HFFc6 (cell line): ENCODE measurements at regions not wholly inside any gene's neighbourhood (a gene's known extent, or its start where the extent isn't known, plus 50 kb on each side); places are given as distances from the start of the nearest gene placed in this dataset.

Experiments
- DNase-seq: peaks from one replicate; pipeline ENCODE4 v3.0.0-alpha.2; 2018
- H3K27ac Mint-ChIP-seq: 2 replicates; pipeline ENCODE4 v1.8.0; 2020; ENCODE audit warnings: mild to moderate bottlenecking, mixed read lengths
- H3K27me3 Mint-ChIP-seq: 2 replicates; pipeline ENCODE4 v1.8.0; 2021; ENCODE audit warnings: mild to moderate bottlenecking, moderate library complexity, mixed read lengths; ENCODE audit not compliant: insufficient read depth
- H3K36me3 Mint-ChIP-seq: 2 replicates; pipeline ENCODE4 v1.8.0; 2021; ENCODE audit warnings: low read depth, mixed read lengths
- H3K4me1 Mint-ChIP-seq: 2 replicates; pipeline ENCODE4 v1.8.0; 2020; ENCODE audit warnings: low read depth, mixed read lengths
- H3K4me3 Mint-ChIP-seq: 2 replicates; pipeline ENCODE4 v1.8.0; 2020; ENCODE audit warnings: mild to moderate bottlenecking, moderate library complexity, mixed read lengths
- H3K9me3 Mint-ChIP-seq: 2 replicates; pipeline ENCODE4 v1.8.0; 2020; ENCODE audit warnings: mild to moderate bottlenecking, mixed read lengths
- CTCF ChIP-seq: fragments of 200-600 bp; sonication (generic); IDR thresholded peaks from 2 replicates; pipeline ENCODE4 v1.5.0; 2021; ENCODE audit warnings: antibody characterized with exemption, mild to moderate bottlenecking

GRCh38 chr3:163879172-163879571 lies 1199.1 kb downstream of the SI start:
- H3K9me3 Mint-ChIP-seq: peaks cover 46% of the 10 kb centered on the region
- no peaks in the 10 kb centered on the region for H3K4me1 Mint-ChIP-seq
- no peaks in the 10 kb centered on the region for H3K27me3 Mint-ChIP-seq
- no peak for TF ChIP-seq CTCF
- peaks cover 19% of the 10 kb centered on the region; the same call in 1 of the 2 replicates for H3K36me3 Mint-ChIP-seq
- no peak overlapping the region for H3K4me3 Mint-ChIP-seq
- no peak overlapping the region for H3K27ac Mint-ChIP-seq
- no peak for DNase-seq

- no peak overlapping the region for H3K27ac Mint-ChIP-seq
- no peak for DNase-seq
- peaks cover 19% of the 10 kb centered on the region; the same call in 1 of the 2 replicates for H3K36me3 Mint-ChIP-seq
- no peaks in the 10 kb centered on the region for H3K4me1 Mint-ChIP-seq
- H3K27me3 Mint-ChIP-seq: no peaks in the 10 kb centered on the region
- H3K9me3 Mint-ChIP-seq: peaks cover 49% of the 10 kb centered on the region
- TF ChIP-seq CTCF: no peak
- no peak overlapping the region for H3K4me3 Mint-ChIP-seq
Observed at GRCh38 chr3:163878396-163878795, 1199.9 kb downstream of the SI start.

- H3K9me3 Mint-ChIP-seq: peaks cover 49% of the 10 kb centered on the region
- no peak overlapping the region for H3K4me3 Mint-ChIP-seq
- no peak for TF ChIP-seq CTCF
- no peaks in the 10 kb centered on the region for H3K4me1 Mint-ChIP-seq
- no peaks in the 10 kb centered on the region for H3K27me3 Mint-ChIP-seq
- peaks cover 19% of the 10 kb centered on the region; the same call in 1 of the 2 replicates for H3K36me3 Mint-ChIP-seq
- no peak for DNase-seq
- no peak overlapping the region for H3K27ac Mint-ChIP-seq
Observed at GRCh38 chr3:163877805-163878204, 1200.5 kb downstream of the SI start.

GRCh38 chr3:163863146-163863545 lies 1215.2 kb downstream of the SI start:
- H3K36me3 Mint-ChIP-seq: no peaks in the 10 kb centered on the region
- no peak overlapping the region for H3K4me3 Mint-ChIP-seq
- H3K9me3 Mint-ChIP-seq: peaks cover 25% of the 10 kb centered on the region
- no peaks in the 10 kb centered on the region for H3K4me1 Mint-ChIP-seq
- H3K27ac Mint-ChIP-seq: no peak overlapping the region
- no peak for DNase-seq
- H3K27me3 Mint-ChIP-seq: no peaks in the 10 kb centered on the region
- TF ChIP-seq CTCF: no peak

GRCh38 chr3:163852233-163852632 lies 1226.1 kb downstream of the SI start:
- no peak for TF ChIP-seq CTCF
- Mint-ChIP-seq H3K36me3 (no peaks in the 10 kb centered on the region), H3K27ac (no peak overlapping the region), H3K9me3 (peaks cover 14% of the 10 kb centered on the region), H3K4me1 (no peaks in the 10 kb centered on the region), H3K27me3 (no peaks in the 10 kb centered on the region), H3K4me3 (no peak overlapping the region)
- DNase-seq: no peak

- Mint-ChIP-seq H3K27me3 (no peaks in the 10 kb centered on the region), H3K9me3 (peaks cover 40% of the 10 kb centered on the region), H3K4me3 (no peak overlapping the region), H3K36me3 (no peaks in the 10 kb centered on the region), H3K27ac (no peak overlapping the region), H3K4me1 (no peaks in the 10 kb centered on the region)
- DNase-seq: no peak
- TF ChIP-seq CTCF: no peak
Observed at GRCh38 chr3:163838769-163839168, 1239.5 kb downstream of the SI start.
